PC-3 (cell line): ENCODE measurements at regions not wholly inside any gene's neighbourhood (a gene's known extent, or its start where the extent isn't known, plus 50 kb on each side); places are given as distances from the start of the nearest gene placed in this dataset.

ENCODE experiments used
- EZH2 ChIP-seq: fragments of 300-600 bp; sonication (generic); IDR thresholded peaks from one replicate; pipeline ENCODE4 v1.6.1; 2017; ENCODE audit warnings: antibody characterized with exemption, mild to moderate bottlenecking, low read length; ENCODE audit not compliant: unreplicated experiment
- EZH2phosphoT487 ChIP-seq: fragments of 300-600 bp; sonication (generic); IDR thresholded peaks from 2 replicates; pipeline ENCODE4 v1.6.1; 2018; ENCODE audit warnings: mild to moderate bottlenecking, antibody characterized with exemption, low read length, borderline replicate concordance
- TF ChIP-seq, protein P1 (sequence below): fragments of 300-600 bp; sonication (generic); conservative IDR thresholded peaks from 2 replicates; pipeline ENCODE4 v1.5.1; 2017; ENCODE audit warnings: antibody characterized with exemption, low read depth, mild to moderate bottlenecking, low read length

GRCh38 chr7:31228957-31229356 is 111.6 kb downstream of the NEUROD6 start:
- TF ChIP-seq, protein P1, sequence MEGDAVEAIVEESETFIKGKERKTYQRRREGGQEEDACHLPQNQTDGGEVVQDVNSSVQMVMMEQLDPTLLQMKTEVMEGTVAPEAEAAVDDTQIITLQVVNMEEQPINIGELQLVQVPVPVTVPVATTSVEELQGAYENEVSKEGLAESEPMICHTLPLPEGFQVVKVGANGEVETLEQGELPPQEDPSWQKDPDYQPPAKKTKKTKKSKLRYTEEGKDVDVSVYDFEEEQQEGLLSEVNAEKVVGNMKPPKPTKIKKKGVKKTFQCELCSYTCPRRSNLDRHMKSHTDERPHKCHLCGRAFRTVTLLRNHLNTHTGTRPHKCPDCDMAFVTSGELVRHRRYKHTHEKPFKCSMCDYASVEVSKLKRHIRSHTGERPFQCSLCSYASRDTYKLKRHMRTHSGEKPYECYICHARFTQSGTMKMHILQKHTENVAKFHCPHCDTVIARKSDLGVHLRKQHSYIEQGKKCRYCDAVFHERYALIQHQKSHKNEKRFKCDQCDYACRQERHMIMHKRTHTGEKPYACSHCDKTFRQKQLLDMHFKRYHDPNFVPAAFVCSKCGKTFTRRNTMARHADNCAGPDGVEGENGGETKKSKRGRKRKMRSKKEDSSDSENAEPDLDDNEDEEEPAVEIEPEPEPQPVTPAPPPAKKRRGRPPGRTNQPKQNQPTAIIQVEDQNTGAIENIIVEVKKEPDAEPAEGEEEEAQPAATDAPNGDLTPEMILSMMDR = no peak
- TF ChIP-seq EZH2 (no peak), EZH2phosphoT487 (no peak)
